ENCODE measurements at regions not wholly inside any gene's neighbourhood (a gene's known extent, or its start where the extent isn't known, plus 50 kb on each side); places are given as distances from the start of the nearest gene placed in this dataset.

- TF ChIP-seq POLR2AphosphoS5 (IDR thresholded peaks at IDR 0.05) (no peak), POLR2A (IDR thresholded peaks at IDR 0.05) (no peak), EP300 (IDR thresholded peaks at IDR 0.05) (no peak)
- TF ChIP-seq, protein P1, sequence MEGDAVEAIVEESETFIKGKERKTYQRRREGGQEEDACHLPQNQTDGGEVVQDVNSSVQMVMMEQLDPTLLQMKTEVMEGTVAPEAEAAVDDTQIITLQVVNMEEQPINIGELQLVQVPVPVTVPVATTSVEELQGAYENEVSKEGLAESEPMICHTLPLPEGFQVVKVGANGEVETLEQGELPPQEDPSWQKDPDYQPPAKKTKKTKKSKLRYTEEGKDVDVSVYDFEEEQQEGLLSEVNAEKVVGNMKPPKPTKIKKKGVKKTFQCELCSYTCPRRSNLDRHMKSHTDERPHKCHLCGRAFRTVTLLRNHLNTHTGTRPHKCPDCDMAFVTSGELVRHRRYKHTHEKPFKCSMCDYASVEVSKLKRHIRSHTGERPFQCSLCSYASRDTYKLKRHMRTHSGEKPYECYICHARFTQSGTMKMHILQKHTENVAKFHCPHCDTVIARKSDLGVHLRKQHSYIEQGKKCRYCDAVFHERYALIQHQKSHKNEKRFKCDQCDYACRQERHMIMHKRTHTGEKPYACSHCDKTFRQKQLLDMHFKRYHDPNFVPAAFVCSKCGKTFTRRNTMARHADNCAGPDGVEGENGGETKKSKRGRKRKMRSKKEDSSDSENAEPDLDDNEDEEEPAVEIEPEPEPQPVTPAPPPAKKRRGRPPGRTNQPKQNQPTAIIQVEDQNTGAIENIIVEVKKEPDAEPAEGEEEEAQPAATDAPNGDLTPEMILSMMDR (IDR thresholded peaks at IDR 0.05): no peak
These were observed 288.9 kb upstream of the MPDZ start for GRCh38 chr9:13568405-13568804.

Measured in stomach (tissue), 4 donors.